ENCODE measurements at regions not wholly inside any gene's neighbourhood (a gene's known extent, or its start where the extent isn't known, plus 50 kb on each side); places are given as distances from the start of the nearest gene placed in this dataset.
A peak's percentile ranks its signal among the peaks of the same experiment; 100 is the strongest.

DNA sequence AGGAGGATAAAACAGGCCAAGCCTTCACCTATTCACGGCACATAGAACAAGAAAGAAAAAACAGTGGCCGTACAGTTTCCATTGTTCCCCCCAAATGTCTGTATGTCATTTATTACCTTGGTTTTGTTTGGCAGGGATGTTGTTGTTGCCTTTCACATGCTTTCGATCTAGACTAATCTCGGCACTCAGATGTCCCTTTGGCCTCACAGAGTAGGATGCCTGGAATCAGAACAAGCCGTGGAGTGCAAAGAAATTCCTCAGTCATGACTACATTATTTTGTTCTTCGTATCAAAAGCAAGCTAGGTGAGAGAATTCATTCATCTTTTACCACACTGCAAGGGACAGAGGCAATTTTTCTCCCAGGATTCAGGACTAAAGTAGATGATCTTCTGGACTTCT, 106.9 kb downstream of the SMIM20 start:
- no peak for DNase-seq

DNA sequence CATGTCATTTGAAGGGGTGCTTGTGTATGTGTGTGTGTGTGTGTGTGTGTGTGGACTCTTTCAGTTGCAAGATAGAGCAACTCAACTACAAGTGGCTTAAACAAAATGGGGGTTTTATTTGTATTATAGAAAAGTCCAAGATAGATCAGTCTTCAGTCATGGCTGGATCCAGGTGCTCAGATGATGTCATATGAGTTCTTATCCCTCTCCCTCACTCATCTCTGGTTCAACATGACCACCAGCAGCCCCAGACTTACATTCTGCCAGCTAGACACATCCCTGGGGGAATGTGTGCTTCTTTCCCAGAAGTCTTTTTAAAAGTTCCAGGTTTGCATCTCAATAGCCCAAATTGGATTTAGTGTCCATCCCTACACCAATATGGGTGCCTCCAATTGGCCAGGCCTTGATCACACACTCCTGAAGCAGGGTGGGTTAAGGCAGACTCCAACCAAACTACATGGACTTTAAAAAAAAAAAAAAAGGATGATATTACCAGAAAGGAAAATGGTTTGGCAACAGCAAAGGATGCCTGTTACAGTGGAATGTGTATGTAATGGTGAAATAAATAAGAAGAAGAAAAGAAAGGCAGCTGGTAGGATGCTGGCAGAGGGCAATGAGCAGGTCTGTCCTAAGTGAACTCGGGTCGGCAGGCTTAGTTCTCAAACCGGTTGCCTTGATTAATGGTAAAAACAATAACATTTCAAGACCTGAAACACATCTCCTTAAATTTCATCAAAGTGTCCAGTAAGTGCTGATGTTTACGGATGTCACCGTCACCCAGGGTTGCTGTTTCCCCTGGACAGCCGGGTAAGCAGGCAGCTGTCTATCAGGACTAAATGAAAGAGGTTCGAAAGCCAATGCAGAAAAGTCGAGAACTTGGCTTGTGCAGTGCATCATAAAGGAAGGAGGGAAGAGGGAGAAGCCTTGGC, 107.7 kb downstream of the SMIM20 start:
- no peak for DNase-seq

DNA sequence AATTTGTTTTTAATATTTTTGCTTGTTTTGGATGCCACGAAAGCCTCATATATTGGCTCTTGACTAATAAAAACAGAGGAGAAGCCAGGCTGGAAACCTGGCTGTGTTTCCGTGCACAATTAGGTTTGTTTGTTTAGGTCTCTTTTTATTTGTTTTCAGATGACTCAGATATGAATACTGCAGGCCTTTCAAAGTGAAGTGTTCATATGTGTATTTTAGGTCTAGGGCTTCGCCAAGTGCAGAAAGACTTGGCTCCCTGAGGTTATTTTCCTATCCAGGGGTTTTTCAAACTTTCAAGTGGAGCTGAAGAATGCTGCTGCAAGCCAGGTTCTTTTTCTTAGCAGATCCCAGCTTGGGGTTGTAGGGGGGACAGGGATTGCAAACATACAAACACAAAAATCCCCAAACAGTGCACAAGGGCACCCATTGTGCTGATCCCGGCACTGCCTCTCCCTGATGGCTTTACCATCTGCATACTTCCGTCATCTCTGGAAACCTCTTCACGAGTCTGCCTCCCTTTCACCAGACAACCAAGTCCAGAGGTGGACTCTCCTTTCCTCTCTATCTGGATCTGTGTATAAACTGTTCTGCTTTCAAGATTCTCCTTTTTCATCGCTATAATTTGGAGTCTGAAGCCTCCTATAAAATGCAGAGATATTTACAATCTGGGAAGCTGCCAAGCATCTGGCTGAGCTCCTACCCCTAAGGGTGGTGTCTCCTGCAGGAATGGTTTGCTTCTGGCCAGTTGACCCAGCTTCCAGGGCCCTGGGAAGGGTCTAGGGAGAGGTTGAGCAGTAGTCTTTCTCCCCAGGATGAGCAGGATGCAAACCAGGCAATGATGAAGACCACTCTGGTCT, 108.6 kb downstream of the SMIM20 start:
- no peak for DNase-seq

DNA sequence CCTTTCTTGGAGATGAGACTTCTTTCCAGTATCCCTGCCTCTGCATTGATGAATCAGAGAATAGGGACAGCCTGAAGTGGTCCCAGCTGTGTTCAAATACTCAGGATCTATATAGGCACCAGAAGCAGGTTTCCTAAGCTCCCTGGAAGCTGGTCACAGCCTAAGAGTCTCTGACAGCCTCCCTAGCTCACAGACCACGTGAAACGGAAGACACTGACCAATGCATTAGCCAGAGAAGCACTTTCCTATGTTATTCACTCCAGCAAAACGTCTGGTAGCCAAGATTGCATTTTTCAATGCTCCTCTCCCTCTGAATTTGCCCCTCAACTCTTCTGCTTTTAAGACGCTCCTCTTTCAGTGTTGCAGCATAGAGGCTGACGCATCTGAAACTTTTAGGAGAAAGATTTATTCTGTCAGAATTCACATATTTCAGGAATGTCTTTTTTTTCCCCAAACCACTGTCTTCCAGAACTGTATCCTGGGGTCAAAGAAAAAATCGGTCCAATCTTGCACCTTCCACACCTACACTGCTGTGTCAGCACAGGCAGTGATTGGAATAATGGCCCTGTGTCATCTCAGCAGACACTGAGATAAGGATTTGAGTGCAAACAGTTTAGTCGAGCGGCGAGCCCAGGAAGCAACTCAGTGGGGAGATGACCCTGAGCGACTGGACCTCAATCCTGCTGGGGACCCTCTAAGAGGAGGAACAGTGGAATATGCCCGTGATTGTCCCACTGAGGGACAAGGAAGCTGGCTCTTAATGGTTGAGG, 109.4 kb downstream of the SMIM20 start:
- no peak for DNase-seq

DNA sequence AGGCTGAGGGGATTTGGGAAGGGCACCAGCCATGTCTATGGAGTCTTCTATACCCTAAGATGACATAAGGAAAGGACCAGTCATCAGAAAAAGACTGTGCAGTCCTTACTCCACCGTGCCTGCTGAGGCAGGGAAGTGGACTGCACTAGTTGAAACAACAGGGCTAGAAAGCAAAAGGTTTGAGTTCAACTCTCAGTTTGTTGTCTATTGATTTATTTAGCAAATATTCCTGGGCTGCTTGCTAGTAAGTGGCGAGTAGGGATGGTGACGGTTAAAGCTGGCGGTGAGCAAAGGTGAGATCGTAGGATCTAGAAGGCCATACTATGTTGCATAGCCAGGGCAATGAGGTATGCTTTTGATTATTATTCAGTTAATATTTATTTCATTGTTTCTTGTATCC, 110.1 kb downstream of the SMIM20 start:
- DNase-seq: no peak

DNA sequence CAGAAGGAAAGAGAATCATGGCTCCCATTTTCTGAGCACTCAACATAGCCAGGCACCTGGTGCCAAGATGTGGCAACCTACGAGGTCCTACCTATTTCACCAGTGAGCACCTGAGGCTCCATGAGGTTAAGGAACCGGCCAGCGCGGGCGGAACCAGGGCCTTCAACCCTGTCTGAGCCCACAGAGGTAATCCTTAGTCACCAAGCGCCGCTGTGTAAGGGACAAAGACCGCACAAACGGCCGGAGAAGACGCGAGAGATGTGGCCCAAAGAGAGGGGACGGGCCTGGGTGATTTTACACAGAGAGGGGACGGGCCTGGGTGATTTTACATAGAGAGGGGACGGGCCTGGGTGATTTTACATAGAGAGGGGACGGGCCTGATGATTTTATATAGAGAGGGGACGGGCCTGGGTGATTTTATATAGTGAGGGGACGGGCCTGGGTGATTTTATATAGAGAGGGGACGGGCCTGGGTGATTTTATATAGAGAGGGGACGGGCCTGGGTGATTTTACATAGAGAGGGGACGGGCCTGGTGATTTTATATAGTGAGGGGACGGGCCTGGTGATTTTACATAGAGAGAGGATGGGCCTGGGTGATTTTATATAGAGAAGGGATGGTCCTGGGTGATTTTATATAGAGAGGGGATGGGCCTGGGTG, 114.2 kb downstream of the SMIM20 start:
- DNase-seq: no peak

DNA sequence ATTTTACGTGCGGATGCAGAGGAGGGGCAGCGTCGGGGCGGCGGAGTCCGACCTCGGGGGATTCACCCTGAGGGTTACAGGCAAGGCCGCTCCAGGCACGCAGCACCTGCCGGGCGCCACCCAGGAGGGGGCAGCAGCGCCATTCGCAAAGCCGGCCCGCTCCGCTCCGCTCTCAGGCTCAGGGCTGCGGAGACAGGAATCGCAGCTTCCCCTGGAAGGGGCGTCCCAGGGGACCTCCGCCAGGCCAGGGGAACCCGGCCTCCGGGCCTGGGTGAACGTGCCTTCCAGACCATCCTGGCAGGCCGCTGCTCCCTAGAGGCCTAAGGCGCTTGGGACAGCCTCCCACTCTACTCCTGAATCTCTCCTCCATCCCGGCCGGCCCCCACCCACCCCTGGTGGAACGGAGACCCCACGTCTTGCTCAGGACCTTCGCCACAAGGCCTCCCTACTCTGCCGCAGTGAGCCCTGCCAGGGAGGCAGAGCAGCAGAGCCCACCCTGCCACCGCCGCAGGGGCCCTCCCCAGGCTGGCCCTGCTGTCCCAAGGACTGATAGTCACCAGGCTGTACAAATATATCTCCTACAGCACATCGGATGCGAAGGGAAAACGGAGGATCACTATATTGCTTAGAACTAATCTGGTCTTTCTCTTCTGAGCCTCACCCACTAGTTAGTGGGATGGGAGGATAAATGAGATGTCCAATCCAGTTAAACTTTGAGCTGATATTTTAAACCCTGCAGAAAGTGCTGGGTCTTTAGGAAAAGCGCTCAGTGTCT, 115.0 kb downstream of the SMIM20 start:
- DNase-seq: peak; percentile 21

DNA sequence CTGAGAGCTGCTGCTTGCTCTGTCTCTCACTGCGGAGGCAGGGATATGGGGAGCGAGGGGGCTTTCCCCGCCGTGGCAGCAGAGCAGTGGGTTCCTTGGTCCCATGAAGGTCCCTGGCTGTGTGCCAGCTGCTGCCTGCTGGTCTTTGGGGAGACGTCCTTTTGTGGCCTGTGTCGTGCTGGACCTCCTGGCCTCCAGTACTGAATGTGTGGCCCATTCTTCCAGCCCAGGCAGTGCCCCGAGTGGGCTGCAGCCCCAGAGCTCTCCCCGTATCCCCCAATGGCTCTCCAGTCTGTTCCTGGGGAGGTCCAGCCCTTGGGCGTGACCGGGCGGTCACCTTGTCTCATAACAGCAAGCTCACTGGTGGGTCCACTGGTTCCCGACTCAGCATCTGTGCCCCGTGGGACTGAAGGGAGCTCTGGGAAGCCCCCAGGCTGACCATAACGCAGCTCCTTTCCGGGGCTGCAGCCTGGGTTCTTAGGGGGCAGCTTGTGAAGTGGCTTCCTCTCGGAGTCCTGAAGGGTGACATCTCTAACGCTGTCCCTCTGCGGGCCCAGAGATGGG, 115.6 kb downstream of the SMIM20 start:
- no peak for DNase-seq

DNA sequence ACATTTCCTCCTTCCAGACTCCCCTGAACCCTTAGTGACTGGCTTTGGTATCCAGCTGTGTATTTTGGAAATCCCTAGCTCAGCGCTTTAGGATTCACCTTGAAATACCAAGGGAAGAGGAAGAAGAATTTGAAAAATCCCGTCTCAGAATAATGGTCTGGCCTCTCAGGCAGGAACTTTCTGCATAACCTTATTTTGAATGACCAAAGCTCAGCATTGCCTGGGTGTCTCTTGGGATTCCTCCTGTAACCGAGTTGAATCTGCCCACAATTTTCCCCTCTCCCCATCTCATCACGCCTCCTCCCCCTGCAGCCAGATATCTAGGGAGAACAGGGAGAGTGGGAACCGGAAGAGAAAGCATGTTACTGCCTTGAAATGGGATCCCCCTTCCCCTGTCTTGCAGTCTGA, 116.2 kb downstream of the SMIM20 start:
- no peak for DNase-seq

DNA sequence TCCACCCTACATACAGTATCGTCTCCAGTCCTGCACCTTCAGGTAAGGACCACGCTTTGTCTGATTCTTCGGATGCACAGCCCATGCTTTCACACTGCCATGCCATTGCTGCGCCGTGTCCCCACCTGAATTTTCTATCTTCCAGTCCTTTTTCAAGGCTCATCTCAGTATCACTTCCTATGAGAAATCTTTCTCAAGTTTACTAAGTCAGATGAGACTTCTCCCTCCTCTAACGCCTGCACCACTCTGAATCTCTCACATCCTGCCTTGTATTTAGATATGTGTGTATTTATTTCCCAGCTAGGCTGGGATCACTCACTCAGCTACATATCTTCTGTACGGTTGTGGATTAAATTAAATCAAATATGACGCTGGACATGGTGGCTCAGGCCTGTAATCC, 116.8 kb downstream of the SMIM20 start:
- no peak for DNase-seq

DNA sequence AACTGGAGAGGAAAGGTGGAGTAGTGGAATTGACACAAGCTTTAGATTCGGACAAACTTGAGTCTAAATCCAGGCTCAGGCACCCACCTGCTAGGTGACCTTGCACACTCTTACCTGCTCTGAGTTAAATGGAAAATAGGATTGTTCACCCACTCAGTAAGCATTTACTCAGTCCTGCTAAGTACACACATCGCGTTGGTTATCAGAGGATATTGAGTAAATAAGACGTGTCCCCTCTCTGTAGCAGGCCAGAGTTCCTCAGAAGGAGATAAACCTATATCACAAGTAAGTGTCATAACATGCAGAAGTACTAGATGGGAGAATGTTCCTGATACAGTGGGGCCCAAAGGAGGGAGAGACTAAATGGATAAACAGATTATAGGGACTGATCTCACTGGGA, 117.7 kb downstream of the SMIM20 start:
- no peak for DNase-seq

DNA sequence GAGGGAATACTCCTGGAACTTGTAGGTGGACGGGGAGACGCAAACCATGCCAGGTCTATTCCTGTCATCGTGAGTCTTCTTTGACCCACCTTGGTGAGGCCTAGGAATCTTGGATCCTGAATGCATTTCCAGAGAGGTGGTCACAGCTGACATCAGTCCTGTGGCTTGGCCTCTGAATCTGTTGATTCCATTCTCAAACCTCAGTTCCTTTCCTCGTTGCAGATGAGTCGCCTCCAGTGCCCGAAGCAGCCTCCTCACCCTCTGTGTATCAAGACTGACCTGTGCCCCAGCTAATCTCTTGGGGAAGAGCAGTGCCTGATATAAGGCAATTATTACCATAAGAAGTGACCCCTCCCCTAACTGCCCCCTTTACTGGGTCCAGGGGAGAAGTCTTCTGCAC, 118.1 kb downstream of the SMIM20 start:
- no peak for DNase-seq

DNA sequence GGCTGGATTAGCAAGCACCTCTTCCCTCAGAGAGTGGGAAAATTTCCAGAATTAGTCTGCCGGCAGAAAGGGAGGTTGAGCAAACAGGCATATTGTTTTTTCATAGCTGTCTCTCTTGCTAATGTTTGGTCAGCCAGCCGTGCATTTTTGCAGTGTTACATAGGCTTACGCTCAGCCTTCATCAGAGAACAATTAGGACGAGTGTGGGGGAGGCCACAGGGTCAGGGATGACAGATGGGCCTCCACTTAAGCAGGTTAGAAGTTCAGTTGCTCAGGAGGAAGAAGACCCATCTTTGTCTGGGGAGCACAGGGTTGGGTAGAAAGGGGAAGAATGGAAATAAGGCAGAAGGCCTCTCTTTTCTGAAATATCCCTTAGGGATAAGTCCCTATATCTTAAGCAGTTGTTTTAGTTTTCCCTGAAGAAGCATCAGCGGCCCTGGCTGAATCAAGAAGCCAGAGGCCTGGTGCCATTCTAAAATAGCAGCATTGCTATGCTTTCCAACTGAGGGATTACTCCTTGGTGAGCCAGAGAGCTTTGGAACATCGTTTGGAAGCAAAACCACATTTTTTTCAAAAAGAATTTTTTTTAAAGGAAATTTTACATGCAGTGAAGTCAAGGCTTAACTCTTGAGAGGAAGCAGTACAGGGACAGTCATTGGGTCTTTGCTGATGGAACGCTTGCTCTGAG, 118.8 kb downstream of the SMIM20 start:
- DNase-seq: no peak

DNA sequence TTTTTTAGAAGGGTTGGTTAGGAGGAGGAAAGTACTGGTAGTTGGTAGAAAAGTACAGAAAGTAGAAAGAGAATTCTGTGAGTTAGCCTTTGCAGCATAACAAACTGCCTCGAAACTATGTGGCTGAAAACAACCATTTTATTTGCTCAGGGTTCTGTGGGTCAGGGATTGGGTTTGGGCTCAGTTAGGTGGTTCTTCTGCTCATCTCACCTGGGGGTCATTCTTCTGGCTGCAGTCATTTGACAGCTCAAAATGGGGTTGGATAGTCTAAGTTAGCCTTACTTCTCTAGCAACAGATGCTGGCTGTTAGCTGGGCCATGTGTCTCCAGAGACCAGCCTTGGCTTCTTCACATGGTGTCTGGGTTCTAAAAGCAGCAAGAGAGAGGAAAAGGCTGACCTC, 119.4 kb downstream of the SMIM20 start:
- DNase-seq: no peak

DNA sequence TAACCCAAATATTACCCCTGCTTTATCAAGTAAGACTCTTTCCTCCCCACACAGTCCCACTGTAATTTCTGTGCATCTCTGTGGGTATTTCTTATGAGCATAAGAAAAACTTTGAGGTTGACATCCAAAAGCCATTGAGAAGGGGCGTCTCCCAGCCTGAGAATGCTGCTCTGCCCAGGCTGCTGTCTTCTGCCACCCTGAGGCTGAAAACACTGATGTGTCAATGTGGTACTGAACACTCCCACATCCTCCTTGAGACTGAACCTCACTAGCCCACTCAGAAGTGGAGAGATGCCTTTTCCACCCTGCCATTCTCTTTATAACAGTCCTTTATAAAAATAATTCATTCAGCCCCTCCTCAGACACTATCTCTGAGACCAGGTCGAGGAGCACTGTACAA, 120.8 kb downstream of the SMIM20 start:
- no peak for DNase-seq

DNA sequence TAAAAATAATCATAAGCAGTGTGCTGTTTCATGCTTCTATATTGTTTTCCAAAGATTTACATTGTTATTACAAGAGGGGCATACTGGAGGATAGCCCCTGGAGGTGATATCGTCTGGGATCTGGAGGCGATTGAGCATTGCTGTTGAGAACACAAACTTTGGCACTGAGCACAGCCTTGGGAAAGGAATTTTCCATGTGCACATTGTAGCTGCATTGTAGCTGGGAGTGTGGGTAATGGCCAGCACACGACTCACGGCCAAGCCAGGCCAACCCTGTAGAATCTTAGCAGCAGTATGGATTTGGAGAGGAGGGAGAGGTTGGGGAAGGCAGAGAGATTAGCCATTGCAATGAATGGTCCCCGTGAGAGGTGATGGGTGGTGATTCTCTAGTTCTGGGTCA, 121.9 kb downstream of the SMIM20 start:
- no peak for DNase-seq

DNA sequence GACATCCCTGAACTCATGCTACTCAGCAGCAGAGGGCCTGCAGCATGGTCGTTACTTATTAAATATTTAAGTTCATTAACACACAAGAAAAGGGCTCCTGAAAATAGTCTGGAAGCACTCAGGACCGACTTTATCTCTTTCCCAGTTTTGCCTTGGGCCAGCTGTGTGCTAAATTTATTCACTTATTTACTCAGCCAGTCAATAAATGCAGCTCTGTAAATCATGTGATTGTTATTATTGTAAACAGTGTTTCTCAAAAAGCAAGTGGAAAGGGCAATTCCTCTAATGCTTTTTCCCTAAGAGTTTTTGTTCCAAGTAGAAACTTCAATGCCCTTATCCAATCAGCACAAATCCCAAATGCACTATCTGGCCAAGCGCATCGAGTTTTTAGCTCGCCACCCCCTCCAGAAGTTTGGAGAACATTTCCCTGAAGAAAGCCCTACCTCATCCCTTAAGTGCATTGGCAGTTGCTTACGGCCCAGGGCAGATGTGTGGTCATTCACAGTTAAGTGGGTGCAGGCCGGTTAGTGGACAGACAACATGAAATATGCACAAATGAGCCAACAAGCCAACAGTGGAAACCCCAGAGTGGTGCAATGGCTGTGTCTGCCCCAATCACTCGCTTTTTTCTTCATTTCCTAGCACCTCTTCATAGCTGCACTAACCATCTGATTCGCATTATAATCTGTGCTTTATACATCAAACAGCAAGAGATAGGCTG, 125.8 kb downstream of the SMIM20 start:
- no peak for DNase-seq

DNA sequence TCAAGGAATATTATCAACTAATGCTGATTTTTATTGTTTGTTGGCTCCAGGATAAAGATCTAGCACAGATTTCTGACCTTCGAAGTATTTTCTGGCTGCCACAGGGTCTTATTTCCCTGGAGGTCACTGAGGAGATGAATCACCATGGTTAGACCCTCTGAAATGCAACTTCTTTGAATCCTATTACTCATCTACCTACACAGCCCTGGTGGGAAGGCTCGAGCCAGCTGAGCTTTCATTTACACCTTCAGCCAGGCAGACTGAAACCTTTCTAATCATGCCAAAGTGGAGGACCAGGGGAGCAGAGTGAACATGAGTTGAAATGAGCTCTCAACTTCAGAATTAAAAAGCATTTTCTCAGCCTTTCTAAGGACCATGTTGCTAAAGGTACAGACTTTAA, 130.5 kb downstream of the SMIM20 start:
- no peak for DNase-seq

DNA sequence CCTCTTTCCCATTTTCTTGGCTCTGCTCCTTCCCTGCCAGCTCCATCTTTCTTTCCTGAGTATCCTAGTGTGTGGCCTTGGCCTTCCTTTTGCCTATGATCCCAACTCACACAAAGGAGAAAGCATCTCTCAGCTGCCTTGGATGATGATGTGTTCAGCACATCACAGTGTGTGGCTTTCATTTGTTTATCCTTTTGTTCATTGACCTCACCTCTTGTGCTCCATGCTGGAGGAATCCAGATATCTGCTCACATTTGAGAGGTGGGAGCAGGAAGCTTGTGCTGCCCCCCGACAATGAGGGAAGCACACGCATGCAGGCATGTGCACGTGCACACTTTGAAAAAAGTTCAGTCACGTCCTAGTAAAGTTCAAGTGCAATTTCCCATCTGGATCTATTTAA, 131.0 kb downstream of the SMIM20 start:
- DNase-seq: no peak

DNA sequence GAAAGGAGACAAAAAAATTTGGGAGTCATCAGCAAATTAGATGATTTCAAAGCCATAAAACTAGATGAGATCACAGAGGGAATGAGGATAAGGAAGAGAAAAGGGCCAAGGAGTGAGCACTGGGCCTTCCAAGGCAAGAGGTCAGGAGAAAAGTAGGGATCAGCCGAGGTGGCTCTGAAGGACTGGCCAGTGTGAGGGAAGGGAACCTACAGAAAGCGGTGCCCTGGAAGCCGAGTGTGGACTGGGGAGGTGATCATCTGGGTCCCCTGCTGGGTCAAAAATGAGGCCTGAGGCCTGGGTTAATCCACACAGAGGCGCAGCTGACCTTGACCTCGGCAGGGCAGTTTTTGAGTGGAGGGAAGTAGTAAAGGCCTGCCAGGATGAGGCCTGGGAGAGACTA, 133.8 kb downstream of the SMIM20 start:
- DNase-seq: no peak

Data from effector CD4-positive, alpha-beta T cell (primary cell).